IMR-90 (cell line): ENCODE measurements at regions not wholly inside any gene's neighbourhood (a gene's known extent, or its start where the extent isn't known, plus 50 kb on each side); places are given as distances from the start of the nearest gene placed in this dataset.

Source experiments
- ATAC-seq: fragments of 200-7000 bp; cut with Tn5 transposase; 2 replicates; pipeline ENCODE4 v1.9.1; 2020; ENCODE audit warnings: low read depth, mild to moderate bottlenecking, moderate library complexity
- BruUV-seq: library from RNA; stranded (reverse); fragments of 400-500 nt; replicated peaks from 2 replicates; lab custom pipeline; 2021; lab: Mats Ljungman, UMichigan
- CTCF ChIA-PET: fragments of 300-600 bp; formaldehyde crosslinking; extraction: SDS; loops from one replicate; lab custom pipeline; 2021; ENCODE audit warnings: antibody characterized with exemption; lab: Yijun Ruan, JAX
- POLR2A ChIA-PET: fragments of 300-600 bp; sonication (Branson Sonifier 250); formaldehyde crosslinking; loops from one replicate; lab custom pipeline; 2022; ENCODE audit warnings: antibody characterized with exemption; ENCODE audit not compliant: unreplicated experiment; lab: Charles Lee
- DNase-seq: peaks from one replicate; pipeline ENCODE4 v3.0.0; 2013
- H2AFZ ChIP-seq: replicated peaks from 2 replicates; pipeline ENCODE3; 2013; ENCODE audit warnings: low read length, mild to moderate bottlenecking; ENCODE audit not compliant: poor library complexity
- H2AK5ac ChIP-seq: 2 replicates; pipeline ENCODE4 v1.6.1; 2013; ENCODE audit warnings: low read depth, low read length, inconsistent platforms
- H2AK9ac ChIP-seq: replicated peaks from 2 replicates; pipeline ENCODE3; 2013; ENCODE audit warnings: mild to moderate bottlenecking, low read depth, low read length, moderate library complexity; ENCODE audit not compliant: poor library complexity
- H2BK120ac ChIP-seq: 2 replicates; pipeline ENCODE4 v1.6.1; 2013; ENCODE audit warnings: low read depth, low read length, inconsistent platforms
- H2BK15ac ChIP-seq: 3 replicates; pipeline ENCODE4 v1.6.1; 2013; ENCODE audit warnings: low read depth, low read length, inconsistent platforms
- H2BK20ac ChIP-seq: 2 replicates; pipeline ENCODE4 v1.6.1; 2013; ENCODE audit warnings: low read depth, mild to moderate bottlenecking, inconsistent platforms, low read length, moderate library complexity
- H2BK5ac ChIP-seq: 2 replicates; pipeline ENCODE4 v1.6.1; 2013; ENCODE audit warnings: mild to moderate bottlenecking, low read depth, low read length, inconsistent platforms; ENCODE audit not compliant: poor library complexity, severe bottlenecking
- H3K14ac ChIP-seq: replicated peaks from 2 replicates; pipeline ENCODE4 v1.6.1; 2013; ENCODE audit warnings: low read depth, low read length, inconsistent platforms
- H3K18ac ChIP-seq: 2 replicates; pipeline ENCODE4 v1.6.1; 2013; ENCODE audit warnings: low read depth, low read length, control low read depth
- H3K23ac ChIP-seq: 2 replicates; pipeline ENCODE4 v1.6.1; 2013; ENCODE audit warnings: low read depth, low read length, inconsistent platforms
- H3K27ac ChIP-seq: 2 replicates; pipeline ENCODE4 v1.5.1; 2013; ENCODE audit warnings: mild to moderate bottlenecking, control low read depth, low read length; ENCODE audit not compliant: insufficient read depth
- H3K27me3 ChIP-seq: 2 replicates; pipeline ENCODE4 v1.6.1; 2013; ENCODE audit warnings: low read length; ENCODE audit not compliant: control insufficient read depth, insufficient read depth
- H3K36me3 ChIP-seq: 2 replicates; pipeline ENCODE4 v1.6.1; 2013; ENCODE audit warnings: low read length, mixed read lengths; ENCODE audit not compliant: control insufficient read depth, insufficient read depth
- H3K4ac ChIP-seq: 2 replicates; pipeline ENCODE4 v1.6.1; 2013; ENCODE audit warnings: low read depth, low read length, inconsistent platforms
- H3K4me1 ChIP-seq: 2 replicates; pipeline ENCODE4 v1.6.1; 2013; ENCODE audit warnings: low read length, mixed read lengths; ENCODE audit not compliant: control insufficient read depth, insufficient read depth
- H3K4me2 ChIP-seq: 2 replicates; pipeline ENCODE4 v1.6.1; 2013; ENCODE audit warnings: low read depth, mild to moderate bottlenecking, control low read depth, low read length, moderate library complexity
- H3K4me3 ChIP-seq: 2 replicates; pipeline ENCODE4 v1.5.1; 2013; ENCODE audit warnings: low read depth, mild to moderate bottlenecking, control low read depth, low read length, moderate library complexity; ENCODE audit not compliant: insufficient read depth
- H3K56ac ChIP-seq: 2 replicates; pipeline ENCODE4 v1.6.1; 2013; ENCODE audit warnings: low read length, inconsistent platforms; ENCODE audit not compliant: insufficient read depth; ENCODE audit errors: extremely low read depth
- H3K79me1 ChIP-seq, 2 experiments: 2 replicates each; pipeline ENCODE4 v1.6.1; 2013; ENCODE audit warnings: low read length in 2 of 2, inconsistent platforms in 1 of 2, low read depth in 1 of 2
- H3K9ac ChIP-seq: 2 replicates; pipeline ENCODE4 v1.6.1; 2013; ENCODE audit warnings: low read depth, low read length, control low read depth
- H3K9me1 ChIP-seq: 2 replicates; pipeline ENCODE4 v1.6.1; 2013; ENCODE audit warnings: low read length, inconsistent platforms; ENCODE audit not compliant: insufficient read depth
- H3K9me3 ChIP-seq: 2 replicates; pipeline ENCODE4 v1.6.1; 2013; ENCODE audit warnings: low read length; ENCODE audit not compliant: control insufficient read depth, insufficient read depth
- H4K20me1 ChIP-seq: 2 replicates; pipeline ENCODE4 v1.6.1; 2013; ENCODE audit warnings: low read length, inconsistent platforms; ENCODE audit not compliant: insufficient read depth
- H4K5ac ChIP-seq: 2 replicates; pipeline ENCODE4 v1.6.1; 2013; ENCODE audit warnings: mild to moderate bottlenecking, low read depth, low read length, control low read depth
- H4K8ac ChIP-seq, 2 experiments: 2 replicates each; pipeline ENCODE4 v1.6.1; 2013; ENCODE audit warnings: low read depth in 2 of 2, low read length in 2 of 2, control low read depth in 1 of 2, inconsistent platforms in 1 of 2
- H4K91ac ChIP-seq: 2 replicates; pipeline ENCODE4 v1.6.1; 2013; ENCODE audit warnings: low read depth, low read length, inconsistent platforms; ENCODE audit not compliant: insufficient read depth
- CHD1 ChIP-seq: IDR thresholded peaks from 2 replicates; pipeline ENCODE4 v1.6.1; 2012; ENCODE audit warnings: low read depth, low read length, improper control_type of control experiment
- MAFK ChIP-seq: IDR thresholded peaks from 2 replicates; pipeline ENCODE4 v1.6.1; 2012; ENCODE audit warnings: low read depth, low read length, improper control_type of control experiment
- NFE2L2 ChIP-seq: fragments of 150-350 bp; IDR thresholded peaks from 2 replicates; pipeline ENCODE4 v1.6.1; 2016; ENCODE audit warnings: low read depth, mild to moderate bottlenecking, low read length
- POLR2A ChIP-seq: IDR thresholded peaks from 2 replicates; pipeline ENCODE4 v1.6.1; 2012; ENCODE audit warnings: mild to moderate bottlenecking, low read depth, low read length
- RCOR1 ChIP-seq: IDR thresholded peaks from 2 replicates; pipeline ENCODE4 v1.6.1; 2012; ENCODE audit warnings: mild to moderate bottlenecking, low read length, improper control_type of control experiment; ENCODE audit not compliant: insufficient replicate concordance
- WGBS, 2 experiments: methylation state at CpG; one replicate each; pipeline versions ENCODE4 v1.1.5 to v1.1.7; 2013; ENCODE audit warnings: missing lambda C conversion rate in 2 of 2; ENCODE audit not compliant: insufficient read length in 1 of 2; ENCODE audit errors: extremely low coverage in 2 of 2; 5-methylcytosine and 5-hydroxymethylcytosine counted together
- dilution Hi-C: fragments of 300-500 bp; cut with HindIII; formaldehyde crosslinking; loops from one replicate; pipeline ENCODE4 v1.14.3; 2018; ENCODE audit warnings: low sequenced_read_pairs; ENCODE audit not compliant: unreplicated experiment
- in situ Hi-C: fragments of 300-500 bp; cut with MboI; formaldehyde crosslinking; loops from 3 replicates; pipeline ENCODE4 v1.14.3; 2019; ENCODE audit warnings: low sequenced_read_pairs, inconsistent platforms, mixed read lengths
- intact Hi-C: fragments of 100-400 bp; cut with micrococcal nuclease; formaldehyde crosslinking; loops from 2 replicates; pipeline ENCODE4 v1.10.0; 2022

DNA sequence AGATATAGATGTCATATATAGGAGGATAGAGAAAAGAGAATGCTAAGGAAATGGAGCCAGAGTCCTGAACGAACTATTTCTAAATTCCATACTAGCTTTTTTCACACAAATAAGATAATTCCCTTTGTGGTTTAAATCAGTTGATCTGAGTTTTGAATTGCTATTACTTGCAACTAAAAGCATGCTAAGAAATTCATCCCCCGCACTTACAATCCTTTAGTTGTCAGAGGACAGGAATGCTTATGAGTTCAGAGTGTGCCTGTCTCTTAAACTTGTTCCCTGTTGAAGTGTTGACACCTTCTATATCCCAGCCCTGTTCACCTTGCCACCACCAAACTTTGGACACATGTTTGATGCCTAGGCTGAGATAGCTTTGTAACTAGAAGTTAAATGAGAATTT is 406.2 kb downstream of the METTL15 start:
- dilution Hi-C loops = no loop called here
- H3K36me3 ChIP-seq = no peaks in the 10 kb centered on the region
- ChIA-PET CTCF (no interaction called here), POLR2A (no interaction called here)
- BruUV-seq = no TSS peak
- no peak overlapping the region for H2BK5ac ChIP-seq
- peak overlapping the region; percentile 49; the same call in 1 of the 2 replicates for H2AK5ac ChIP-seq
- H4K8ac ChIP-seq = no peak overlapping the region
- H3K9ac ChIP-seq = no peak overlapping the region
- H3K4ac ChIP-seq = no peak overlapping the region
- no peak overlapping the region; the same call in 1 of the 2 replicates for H4K5ac ChIP-seq
- no peaks in the 10 kb centered on the region for H3K79me1 ChIP-seq
- peak; percentile 61 for ATAC-seq
- H3K4me2 ChIP-seq = no peak overlapping the region
- no peaks in the 10 kb centered on the region for H3K27me3 ChIP-seq
- peaks cover 8% of the 10 kb centered on the region for H3K4me1 ChIP-seq
- in situ Hi-C loops = no loop called here
- H3K56ac ChIP-seq = no peak overlapping the region
- no peak overlapping the region for H3K27ac ChIP-seq
- H2BK20ac ChIP-seq = no peak overlapping the region
- no peak overlapping the region for H3K14ac ChIP-seq
- intact Hi-C loops = no loop called here
- peak; percentile 54 for DNase-seq
- H3K23ac ChIP-seq = no peak overlapping the region
- no peak overlapping the region for H3K4me3 ChIP-seq
- no peak overlapping the region for H2BK15ac ChIP-seq
- H3K18ac ChIP-seq = peak overlapping the region; percentile 89; the same call in 1 of the 2 replicates
- no peaks in the 10 kb centered on the region for H3K9me1 ChIP-seq
- no peaks in the 10 kb centered on the region for H3K9me3 ChIP-seq
- TF ChIP-seq CHD1 (no peak), MAFK (no peak), RCOR1 (no peak), POLR2A (no peak), NFE2L2 (no peak)
- H2BK120ac ChIP-seq = no peak overlapping the region
- no peak overlapping the region; the same call in 1 of the 2 replicates for H4K91ac ChIP-seq
- H2AK9ac ChIP-seq = no peak overlapping the region
- H4K20me1 ChIP-seq = no peaks in the 10 kb centered on the region
- H2AFZ ChIP-seq = no peak overlapping the region
- no CpG with 5 or more reads among the region's 2 CpGs for WGBS, 2 experiments
